ENCODE measurements at regions not wholly inside any gene's neighbourhood (a gene's known extent, or its start where the extent isn't known, plus 50 kb on each side); places are given as distances from the start of the nearest gene placed in this dataset.

DNA sequence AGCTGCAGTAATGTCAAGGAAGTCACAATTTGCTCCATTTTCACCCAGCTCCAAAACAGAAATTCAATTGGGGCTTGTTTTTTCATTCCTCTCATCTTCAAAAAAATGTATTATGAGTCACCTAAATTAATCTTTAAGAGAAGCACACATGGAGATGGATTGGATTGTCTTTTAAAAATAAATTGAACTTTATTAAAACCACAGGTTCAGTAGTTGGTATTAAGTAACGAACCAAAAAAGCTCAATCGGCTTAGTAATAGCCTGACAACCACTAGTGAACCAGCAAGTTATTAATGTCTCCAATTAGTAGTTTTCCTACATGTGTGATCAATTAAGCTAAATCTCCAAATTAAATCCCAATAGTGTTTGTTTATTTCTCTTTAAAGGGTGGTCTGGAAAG lies 283.5 kb upstream of the GIMD1 start:
- FAIRE-seq = no peak
- Histone ChIP-seq H3K9ac (ENCODE audit: low read length) (no peak overlapping the region), H3K36me3 (ENCODE audit: insufficient read depth, low read length) (no peaks in the 10 kb centered on the region), H3K9me3 (ENCODE audit: insufficient read depth, low read depth, low read length) (no peaks in the 10 kb centered on the region), H3K27me3 (ENCODE audit: insufficient read depth, low read length) (no peaks in the 10 kb centered on the region), H3K27ac (ENCODE audit: low read depth, low read length) (no peak overlapping the region), H2AFZ (ENCODE audit: low read depth, low read length) (no peak overlapping the region), H3K79me2 (ENCODE audit: insufficient read depth, low read length) (no peaks in the 10 kb centered on the region), H3K4me3 (ENCODE audit: insufficient read depth, low read depth, low read length) (no peak overlapping the region), H3K4me1 (ENCODE audit: insufficient read depth, low read length) (no peaks in the 10 kb centered on the region), H4K20me1 (ENCODE audit: insufficient read depth, low read length) (no peaks in the 10 kb centered on the region), H3K4me2 (ENCODE audit: low read length) (no peak overlapping the region)
- no peaks in the 10 kb centered on the region for H3K4me1 Mint-ChIP-seq (ENCODE audit: low read depth, unreplicated experiment)
- no peak overlapping the region for H3K27ac Mint-ChIP-seq (ENCODE audit: unreplicated experiment)
- DNase-seq (ENCODE audit: low read depth) = no peak
- H3K9me3 Mint-ChIP-seq (ENCODE audit: unreplicated experiment) = no peaks in the 10 kb centered on the region
- TF ChIP-seq EZH2 (IDR thresholded peaks at IDR 0.05; ENCODE audit: insufficient read depth, low read length) = no peak
- TF ChIP-seq, protein P1, sequence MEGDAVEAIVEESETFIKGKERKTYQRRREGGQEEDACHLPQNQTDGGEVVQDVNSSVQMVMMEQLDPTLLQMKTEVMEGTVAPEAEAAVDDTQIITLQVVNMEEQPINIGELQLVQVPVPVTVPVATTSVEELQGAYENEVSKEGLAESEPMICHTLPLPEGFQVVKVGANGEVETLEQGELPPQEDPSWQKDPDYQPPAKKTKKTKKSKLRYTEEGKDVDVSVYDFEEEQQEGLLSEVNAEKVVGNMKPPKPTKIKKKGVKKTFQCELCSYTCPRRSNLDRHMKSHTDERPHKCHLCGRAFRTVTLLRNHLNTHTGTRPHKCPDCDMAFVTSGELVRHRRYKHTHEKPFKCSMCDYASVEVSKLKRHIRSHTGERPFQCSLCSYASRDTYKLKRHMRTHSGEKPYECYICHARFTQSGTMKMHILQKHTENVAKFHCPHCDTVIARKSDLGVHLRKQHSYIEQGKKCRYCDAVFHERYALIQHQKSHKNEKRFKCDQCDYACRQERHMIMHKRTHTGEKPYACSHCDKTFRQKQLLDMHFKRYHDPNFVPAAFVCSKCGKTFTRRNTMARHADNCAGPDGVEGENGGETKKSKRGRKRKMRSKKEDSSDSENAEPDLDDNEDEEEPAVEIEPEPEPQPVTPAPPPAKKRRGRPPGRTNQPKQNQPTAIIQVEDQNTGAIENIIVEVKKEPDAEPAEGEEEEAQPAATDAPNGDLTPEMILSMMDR (IDR thresholded peaks at IDR 0.05; ENCODE audit: insufficient read depth, low read depth, low read length) = no peak
- H3K36me3 Mint-ChIP-seq (ENCODE audit: low read depth, unreplicated experiment) = no peaks in the 10 kb centered on the region
- no peak overlapping the region for H3K4me3 Mint-ChIP-seq (ENCODE audit: unreplicated experiment)
- no peaks in the 10 kb centered on the region for H3K27me3 Mint-ChIP-seq (ENCODE audit: low read depth, unreplicated experiment)

DNA sequence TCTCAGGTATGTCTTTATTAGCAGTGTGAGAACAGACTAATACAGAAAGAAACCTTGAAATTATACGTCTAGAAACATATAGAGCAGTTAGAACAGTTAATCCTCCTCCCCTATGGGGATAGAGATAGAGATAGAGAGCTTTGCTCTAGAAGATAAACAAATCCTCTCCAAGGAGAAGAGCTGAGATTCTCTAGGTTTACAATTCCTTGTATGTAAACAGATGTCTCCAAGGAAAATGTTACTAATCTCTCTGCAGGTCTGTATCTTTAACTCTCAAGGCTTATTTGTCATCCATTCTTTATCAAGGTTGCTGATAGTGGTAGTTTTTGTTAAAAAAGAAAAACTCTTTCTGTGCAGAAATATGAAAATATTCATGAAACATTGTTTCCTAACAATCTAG lies 282.1 kb upstream of the GIMD1 start:
- H3K27me3 ChIP-seq (ENCODE audit: insufficient read depth, low read length) = no peaks in the 10 kb centered on the region
- Mint-ChIP-seq H3K4me3 (ENCODE audit: unreplicated experiment) (no peak overlapping the region), H3K9me3 (ENCODE audit: unreplicated experiment) (no peaks in the 10 kb centered on the region), H3K27ac (ENCODE audit: unreplicated experiment) (no peak overlapping the region), H3K4me1 (ENCODE audit: low read depth, unreplicated experiment) (no peaks in the 10 kb centered on the region), H3K27me3 (ENCODE audit: low read depth, unreplicated experiment) (no peaks in the 10 kb centered on the region), H3K36me3 (ENCODE audit: low read depth, unreplicated experiment) (no peaks in the 10 kb centered on the region)
- H3K4me2 ChIP-seq (ENCODE audit: low read length) = no peak overlapping the region
- no peak overlapping the region for H3K27ac ChIP-seq (ENCODE audit: low read depth, low read length)
- no peaks in the 10 kb centered on the region for H3K4me1 ChIP-seq (ENCODE audit: insufficient read depth, low read length)
- no peaks in the 10 kb centered on the region for H3K36me3 ChIP-seq (ENCODE audit: insufficient read depth, low read length)
- no peaks in the 10 kb centered on the region for H3K79me2 ChIP-seq (ENCODE audit: insufficient read depth, low read length)
- no peak overlapping the region for H3K9ac ChIP-seq (ENCODE audit: low read length)
- no peak overlapping the region for H2AFZ ChIP-seq (ENCODE audit: low read depth, low read length)
- DNase-seq (ENCODE audit: low read depth) (no peak), FAIRE-seq (no peak)
- no peak overlapping the region for H3K4me3 ChIP-seq (ENCODE audit: insufficient read depth, low read depth, low read length)
- TF ChIP-seq EZH2 (IDR thresholded peaks at IDR 0.05; ENCODE audit: insufficient read depth, low read length) = no peak
- TF ChIP-seq, protein P1 (IDR thresholded peaks at IDR 0.05; ENCODE audit: insufficient read depth, low read depth, low read length) = no peak
- H4K20me1 ChIP-seq (ENCODE audit: insufficient read depth, low read length) = no peaks in the 10 kb centered on the region
- no peaks in the 10 kb centered on the region for H3K9me3 ChIP-seq (ENCODE audit: insufficient read depth, low read depth, low read length)

DNA sequence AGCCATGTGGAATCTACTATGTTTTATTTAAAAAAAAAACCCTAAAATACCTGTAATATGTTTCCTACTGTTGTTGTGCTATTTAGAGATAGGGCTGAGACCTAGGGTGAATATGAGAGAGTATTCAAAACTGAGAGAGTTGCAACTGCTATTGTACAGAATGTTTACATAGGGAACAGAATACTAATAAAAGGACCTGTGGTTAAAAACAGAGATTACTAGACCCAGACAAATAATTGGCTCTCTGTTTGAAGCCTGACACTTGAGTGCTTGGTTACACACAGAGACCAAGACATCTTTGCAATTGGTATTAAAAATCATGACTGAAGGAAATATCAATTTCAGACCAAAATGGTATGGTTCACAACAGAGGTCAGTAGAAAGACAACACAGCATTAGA lies 278.9 kb upstream of the GIMD1 start:
- H3K4me3 ChIP-seq (ENCODE audit: insufficient read depth, low read depth, low read length) = no peak overlapping the region
- TF ChIP-seq EZH2 (IDR thresholded peaks at IDR 0.05; ENCODE audit: insufficient read depth, low read length) = no peak
- TF ChIP-seq, protein P1 (IDR thresholded peaks at IDR 0.05; ENCODE audit: insufficient read depth, low read depth, low read length) = no peak
- no peak overlapping the region for H3K4me2 ChIP-seq (ENCODE audit: low read length)
- DNase-seq (ENCODE audit: low read depth) = no peak
- Mint-ChIP-seq H3K4me3 (ENCODE audit: unreplicated experiment) (no peak overlapping the region), H3K27me3 (ENCODE audit: low read depth, unreplicated experiment) (no peaks in the 10 kb centered on the region), H3K27ac (ENCODE audit: unreplicated experiment) (no peak overlapping the region), H3K9me3 (ENCODE audit: unreplicated experiment) (no peaks in the 10 kb centered on the region), H3K4me1 (ENCODE audit: low read depth, unreplicated experiment) (no peaks in the 10 kb centered on the region), H3K36me3 (ENCODE audit: low read depth, unreplicated experiment) (no peaks in the 10 kb centered on the region)
- H3K27ac ChIP-seq (ENCODE audit: low read depth, low read length) = no peak overlapping the region
- H4K20me1 ChIP-seq (ENCODE audit: insufficient read depth, low read length) = no peaks in the 10 kb centered on the region
- no peaks in the 10 kb centered on the region for H3K9me3 ChIP-seq (ENCODE audit: insufficient read depth, low read depth, low read length)
- H3K9ac ChIP-seq (ENCODE audit: low read length) = no peak overlapping the region
- FAIRE-seq = no peak
- H2AFZ ChIP-seq (ENCODE audit: low read depth, low read length) = no peak overlapping the region
- H3K36me3 ChIP-seq (ENCODE audit: insufficient read depth, low read length) = no peaks in the 10 kb centered on the region
- no peaks in the 10 kb centered on the region for H3K4me1 ChIP-seq (ENCODE audit: insufficient read depth, low read length)
- no peaks in the 10 kb centered on the region for H3K27me3 ChIP-seq (ENCODE audit: insufficient read depth, low read length)
- no peaks in the 10 kb centered on the region for H3K79me2 ChIP-seq (ENCODE audit: insufficient read depth, low read length)

Data from astrocyte (in vitro differentiated cells and primary cell).